ENCODE measurements at regions not wholly inside any gene's neighbourhood (a gene's known extent, or its start where the extent isn't known, plus 50 kb on each side); places are given as distances from the start of the nearest gene placed in this dataset.

GRCh38 chr13:87393358-87393757 is 277.8 kb upstream of the SLITRK5 start:
- no peak for DNase-seq (ENCODE audit: low spot score)
- no peak for TF ChIP-seq CTCF (IDR thresholded peaks at IDR 0.05; ENCODE audit: extremely low read depth, insufficient read depth, missing control alignments)
- in situ Hi-C loops (cut with MboI; ENCODE audit: low pct_unique_long_range_greater_than_20kb, low sequenced_read_pairs, unreplicated experiment), result no loop called here

GRCh38 chr13:87398047-87398446 is 273.1 kb upstream of the SLITRK5 start:
- no peak for DNase-seq (ENCODE audit: low spot score)
- no peak for TF ChIP-seq CTCF (IDR thresholded peaks at IDR 0.05; ENCODE audit: extremely low read depth, insufficient read depth, missing control alignments)
- in situ Hi-C loops (cut with MboI; ENCODE audit: low pct_unique_long_range_greater_than_20kb, low sequenced_read_pairs, unreplicated experiment), result no loop called here

GRCh38 chr13:87403748-87404432 is 267.3 kb upstream of the SLITRK5 start:
- in situ Hi-C loops (cut with MboI; ENCODE audit: low pct_unique_long_range_greater_than_20kb, low sequenced_read_pairs, unreplicated experiment), result no loop called here
- DNase-seq (ENCODE audit: low spot score), result no peak
- TF ChIP-seq CTCF (IDR thresholded peaks at IDR 0.05; ENCODE audit: extremely low read depth, insufficient read depth, missing control alignments), result no peak

GRCh38 chr13:87426742-87427141 is 244.4 kb upstream of the SLITRK5 start:
- in situ Hi-C loops (cut with MboI; ENCODE audit: low pct_unique_long_range_greater_than_20kb, low sequenced_read_pairs, unreplicated experiment), result no loop called here
- TF ChIP-seq CTCF (IDR thresholded peaks at IDR 0.05; ENCODE audit: extremely low read depth, insufficient read depth, missing control alignments), result no peak
- DNase-seq (ENCODE audit: low spot score), result no peak

- no peak for DNase-seq (ENCODE audit: low spot score)
- in situ Hi-C loops (cut with MboI; ENCODE audit: low pct_unique_long_range_greater_than_20kb, low sequenced_read_pairs, unreplicated experiment), result no loop called here
- no peak for TF ChIP-seq CTCF (IDR thresholded peaks at IDR 0.05; ENCODE audit: extremely low read depth, insufficient read depth, missing control alignments)
Observed at GRCh38 chr13:87444135-87444534, 227.0 kb upstream of the SLITRK5 start.

- DNase-seq (ENCODE audit: low spot score), result no peak
- no peak for TF ChIP-seq CTCF (IDR thresholded peaks at IDR 0.05; ENCODE audit: extremely low read depth, insufficient read depth, missing control alignments)
- in situ Hi-C loops (cut with MboI; ENCODE audit: low pct_unique_long_range_greater_than_20kb, low sequenced_read_pairs, unreplicated experiment), result no loop called here
Observed at GRCh38 chr13:87452281-87452680, 218.9 kb upstream of the SLITRK5 start.

Measured in GM13977 (cell line).